HT-29 (cell line): ENCODE measurements at regions not wholly inside any gene's neighbourhood (a gene's known extent, or its start where the extent isn't known, plus 50 kb on each side); places are given as distances from the start of the nearest gene placed in this dataset.
A peak's percentile ranks its signal among the peaks of the same experiment; 100 is the strongest.
"Not testable (repeated sequence)": the region's sequence is repeated elsewhere in the genome, so short reads cannot be mapped to it uniquely, and the experiment has no call there.

Experiments used
- DNase-seq: peaks from one replicate; pipeline ENCODE4 v3.0.0-alpha.2; 2015; ENCODE audit warnings: low spot score

- peak; percentile 44 for DNase-seq
These were observed 424.0 kb upstream of the RGMB start for GRCh38 chr5:98349251-98349989.

DNA sequence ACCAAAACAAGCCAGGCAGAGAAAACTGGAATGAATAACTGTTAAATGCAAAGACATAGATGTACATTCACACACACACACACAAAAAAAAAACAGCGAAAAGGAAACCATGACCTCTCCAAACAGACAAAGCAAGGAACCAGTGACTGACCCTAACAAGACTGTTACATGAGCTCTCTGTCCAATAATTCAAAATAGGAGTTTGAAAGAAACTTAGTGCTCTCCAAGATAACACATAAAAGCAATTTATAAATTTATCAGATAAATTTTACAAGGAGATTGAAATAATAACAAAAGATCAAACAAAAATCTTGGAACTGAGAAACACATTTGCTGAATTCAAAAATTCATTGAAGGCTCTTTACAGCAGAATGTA is 423.5 kb upstream of the RGMB start:
- no peak for DNase-seq

DNA sequence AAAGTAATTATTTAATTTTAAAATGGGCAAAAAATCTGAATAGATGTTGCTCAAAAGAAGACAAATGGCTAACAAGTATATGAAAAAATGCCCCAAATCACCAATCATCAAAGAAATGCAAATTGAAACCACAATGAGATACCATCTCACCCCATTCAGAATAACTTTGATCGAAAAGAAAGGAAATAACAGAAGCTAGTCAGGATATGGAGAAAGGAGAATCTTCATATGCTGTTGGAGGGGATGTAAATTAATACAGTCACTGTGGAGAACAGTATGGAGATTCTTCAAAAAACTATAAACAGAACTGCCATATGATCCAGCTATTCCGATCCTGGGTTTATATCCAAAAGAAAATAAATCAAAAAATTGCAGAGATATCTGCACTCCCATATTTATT is 418.5 kb upstream of the RGMB start:
- DNase-seq, result no peak

DNA sequence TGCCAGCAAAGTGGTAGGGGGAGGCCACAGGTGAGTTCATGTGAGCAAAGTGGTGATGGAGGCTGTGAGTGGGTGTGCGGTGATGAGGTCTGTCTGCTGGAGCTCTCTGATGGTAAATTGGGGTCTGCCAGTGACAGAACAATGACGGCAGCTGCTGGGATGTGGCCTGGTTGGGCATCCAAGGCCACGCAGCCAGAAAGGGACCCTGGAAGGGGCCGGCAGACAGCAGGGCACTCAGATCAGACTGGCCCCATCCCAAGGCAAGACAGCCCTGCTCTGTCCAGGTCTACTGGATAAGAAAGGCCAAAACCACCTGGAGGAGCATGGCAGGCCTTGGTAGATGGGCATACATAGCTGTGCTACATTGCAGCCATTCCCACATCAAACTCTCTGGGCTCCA is 412.9 kb upstream of the RGMB start:
- DNase-seq, result no peak

DNA sequence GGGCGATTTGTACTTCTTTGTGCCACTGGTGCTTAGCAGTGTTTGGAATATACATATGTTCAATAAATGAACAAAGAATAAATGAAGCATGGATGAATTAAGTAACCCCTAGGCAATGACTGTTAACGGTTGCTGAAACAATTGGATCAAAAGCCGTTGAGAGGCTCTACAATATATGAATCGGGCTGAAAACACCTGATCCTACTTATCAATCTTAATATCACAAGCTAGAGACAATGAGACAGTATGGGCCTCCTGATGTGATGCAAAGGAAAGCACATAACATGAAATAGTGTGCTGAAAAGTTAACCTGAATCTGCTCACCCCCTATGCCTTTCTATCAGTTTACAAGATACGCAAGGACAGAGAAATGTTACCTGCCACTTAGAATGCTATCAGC is 410.3 kb upstream of the RGMB start:
- no peak for DNase-seq

DNA sequence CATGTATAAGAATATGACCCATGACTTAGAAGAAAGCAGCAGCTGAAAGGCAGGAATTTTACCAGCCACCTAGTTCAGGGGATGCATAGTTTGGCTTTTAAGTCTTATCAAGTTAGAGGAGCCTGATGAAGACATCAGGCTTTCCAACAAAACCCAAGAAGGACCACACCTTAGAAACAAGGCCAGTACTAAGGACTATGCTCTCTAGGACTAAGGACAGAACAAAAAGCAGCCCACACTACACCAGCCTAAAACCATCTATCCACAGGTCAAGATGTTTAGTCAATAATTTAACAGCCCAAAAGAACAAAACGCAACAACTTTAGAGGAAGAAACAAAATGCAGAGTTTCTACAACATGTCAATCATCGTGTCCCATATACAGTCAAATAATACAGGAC is 408.9 kb upstream of the RGMB start:
- no peak for DNase-seq

- DNase-seq, result peak; percentile 40
These were observed 408.3 kb upstream of the RGMB start for GRCh38 chr5:98365126-98365525.

DNA sequence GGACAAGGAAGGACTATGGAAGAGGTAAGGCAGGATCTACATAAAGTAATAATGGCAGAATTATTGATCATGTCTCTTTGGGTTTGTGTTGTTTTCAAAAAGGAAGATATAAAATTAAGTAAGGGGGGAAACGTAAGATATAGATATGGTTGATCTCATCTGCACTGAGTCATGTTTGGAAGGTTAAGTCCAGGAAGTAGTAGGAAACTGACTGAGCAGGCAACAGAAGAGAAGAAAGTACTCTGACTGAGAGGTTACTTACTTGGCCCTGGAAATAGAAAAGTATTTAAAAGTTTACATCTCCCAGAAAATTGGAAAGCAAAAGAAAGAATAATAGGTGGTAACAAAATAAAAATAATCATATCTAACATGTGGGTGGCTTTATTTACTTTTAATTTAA is 405.3 kb upstream of the RGMB start:
- no peak for DNase-seq

- DNase-seq, result no peak
These were observed 401.1 kb upstream of the RGMB start for GRCh38 chr5:98372351-98372750.

DNA sequence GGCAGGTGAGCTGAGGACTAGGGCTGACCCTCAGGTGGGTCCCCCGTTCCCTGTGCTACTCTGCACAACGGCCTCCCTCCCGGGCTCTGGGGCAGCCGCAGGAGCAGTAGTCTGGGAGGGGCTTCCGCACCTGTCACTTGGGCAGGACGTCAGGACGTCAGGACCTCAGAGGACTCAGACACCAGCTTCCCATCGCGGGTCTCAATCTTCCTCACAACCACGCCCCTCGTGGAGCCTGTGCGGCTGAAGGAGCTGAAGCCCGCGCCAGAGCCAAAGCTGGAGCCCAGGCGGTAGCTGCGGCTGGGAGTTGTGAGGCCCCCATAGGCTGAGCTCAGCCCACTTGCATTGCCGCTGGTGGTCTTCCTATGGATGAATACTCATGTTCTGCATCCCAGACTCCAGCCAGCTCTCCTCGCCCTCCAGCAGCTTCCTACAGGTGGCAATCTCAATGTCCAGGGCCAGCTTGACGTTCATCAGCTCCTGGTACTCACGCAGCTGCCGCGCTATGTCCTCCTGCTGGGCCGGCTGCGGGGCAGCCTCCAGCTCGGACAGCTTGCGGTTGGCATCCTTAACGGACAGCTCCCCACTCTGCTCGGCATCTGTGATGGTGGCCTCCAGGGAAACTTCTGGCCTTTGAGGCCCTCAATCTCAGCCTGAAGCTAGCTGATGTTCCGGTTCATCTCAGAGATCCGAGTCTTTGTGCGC is 381.4 kb upstream of the RGMB start:
- DNase-seq, result no peak

DNA sequence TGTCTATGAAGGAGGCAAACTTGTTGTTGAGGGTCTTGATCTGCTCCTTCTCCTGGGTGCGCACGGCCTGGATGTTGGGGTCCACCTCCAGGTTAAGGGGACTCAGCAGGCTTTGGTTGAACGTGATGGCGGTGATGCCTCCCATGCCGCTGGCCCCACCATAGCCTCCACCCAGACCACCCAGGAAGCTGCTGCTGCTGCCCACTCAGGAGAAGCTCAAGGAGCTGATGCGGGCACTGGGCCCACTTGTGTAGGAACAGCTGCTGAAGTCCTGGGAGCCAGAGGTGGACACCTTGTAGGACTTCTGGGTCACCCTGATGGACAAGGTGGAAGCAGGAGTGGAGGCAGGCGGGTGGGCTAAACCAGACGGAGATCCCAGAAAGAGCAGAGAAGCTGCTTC is 380.3 kb upstream of the RGMB start:
- DNase-seq, result not testable (repeated sequence)

GRCh38 chr5:98397081-98397480 is 376.4 kb upstream of the RGMB start:
- no peak for DNase-seq

DNA sequence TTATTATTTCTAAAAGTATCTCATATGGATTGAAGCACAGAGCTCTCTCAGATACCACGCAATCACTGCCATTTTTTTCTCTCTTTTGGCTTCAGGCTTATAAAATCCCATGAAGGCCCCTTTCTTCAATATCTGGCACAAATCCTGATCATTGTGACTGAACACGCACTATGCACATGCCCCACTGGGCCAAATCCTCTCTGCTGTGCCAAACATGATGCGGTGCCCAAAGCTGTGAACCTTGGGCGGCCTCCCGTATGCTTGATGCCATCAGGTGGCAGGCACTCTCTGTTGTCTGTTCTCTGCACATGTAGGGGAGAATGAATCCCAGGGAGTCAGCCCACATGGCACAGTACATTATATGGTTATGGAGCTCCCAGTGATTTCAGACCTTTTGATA is 375.0 kb upstream of the RGMB start:
- DNase-seq, result no peak

- no peak for DNase-seq
These were observed 371.8 kb upstream of the RGMB start for GRCh38 chr5:98401656-98402055.

- no peak for DNase-seq
These were observed 371.3 kb upstream of the RGMB start for GRCh38 chr5:98402130-98402529.

DNA sequence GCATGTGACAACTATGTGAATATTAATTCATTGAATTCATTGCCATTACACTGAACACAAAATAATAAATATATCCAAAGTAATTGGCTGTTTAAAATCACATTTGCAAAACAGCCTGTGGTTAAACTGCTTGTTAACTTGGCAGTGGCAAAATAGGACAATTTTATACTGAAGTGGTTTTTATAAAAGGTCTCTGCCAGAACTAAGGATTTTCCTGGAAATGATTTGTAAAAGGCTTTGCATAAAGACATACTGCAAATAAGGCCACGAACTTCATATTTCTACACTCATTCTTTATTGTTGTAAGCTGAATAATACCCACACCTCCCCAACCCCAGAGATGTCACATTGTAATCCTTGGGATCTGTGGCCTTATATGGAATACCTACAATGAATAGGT is 370.3 kb upstream of the RGMB start:
- no peak for DNase-seq

DNA sequence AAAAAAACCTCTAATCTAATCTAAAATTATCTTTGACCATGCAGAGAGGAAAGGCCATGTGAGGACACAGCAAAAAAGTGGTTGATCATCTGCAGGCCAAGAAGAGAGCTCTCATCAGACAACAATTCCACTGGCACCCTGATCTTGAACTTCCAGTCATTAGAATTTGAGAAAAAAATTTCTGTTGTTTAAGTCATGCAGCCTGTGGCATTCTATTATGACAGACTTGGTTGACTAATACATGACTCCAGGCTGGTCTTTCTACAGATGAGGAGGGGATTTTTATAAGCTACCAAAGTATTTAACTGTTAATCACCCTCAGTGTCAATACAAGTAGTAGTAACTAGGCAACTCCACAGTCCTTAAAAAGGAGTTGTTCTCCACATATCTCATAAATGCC is 358.5 kb upstream of the RGMB start:
- no peak for DNase-seq

GRCh38 chr5:98415663-98416062 is 357.8 kb upstream of the RGMB start:
- DNase-seq, result no peak

DNA sequence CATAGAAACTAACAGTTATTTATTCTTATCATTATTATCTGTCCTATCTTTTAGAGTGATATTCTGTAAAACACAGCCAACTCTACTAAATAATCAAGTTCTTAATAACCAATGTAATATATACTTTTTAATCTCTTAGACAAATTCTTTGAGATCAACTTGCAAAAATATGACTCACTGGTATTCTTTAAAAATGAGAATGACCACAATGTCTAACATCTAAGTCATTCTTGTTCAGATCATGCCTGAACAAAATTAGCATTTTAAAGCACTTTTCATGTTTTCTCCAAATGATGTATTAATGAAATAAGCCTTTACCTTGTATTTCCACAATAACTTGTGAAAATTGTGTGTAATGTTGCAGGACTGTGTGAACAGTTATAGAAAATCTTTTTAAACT is 356.9 kb upstream of the RGMB start:
- DNase-seq, result no peak

GRCh38 chr5:98419825-98420224 is 353.6 kb upstream of the RGMB start:
- no peak for DNase-seq

DNA sequence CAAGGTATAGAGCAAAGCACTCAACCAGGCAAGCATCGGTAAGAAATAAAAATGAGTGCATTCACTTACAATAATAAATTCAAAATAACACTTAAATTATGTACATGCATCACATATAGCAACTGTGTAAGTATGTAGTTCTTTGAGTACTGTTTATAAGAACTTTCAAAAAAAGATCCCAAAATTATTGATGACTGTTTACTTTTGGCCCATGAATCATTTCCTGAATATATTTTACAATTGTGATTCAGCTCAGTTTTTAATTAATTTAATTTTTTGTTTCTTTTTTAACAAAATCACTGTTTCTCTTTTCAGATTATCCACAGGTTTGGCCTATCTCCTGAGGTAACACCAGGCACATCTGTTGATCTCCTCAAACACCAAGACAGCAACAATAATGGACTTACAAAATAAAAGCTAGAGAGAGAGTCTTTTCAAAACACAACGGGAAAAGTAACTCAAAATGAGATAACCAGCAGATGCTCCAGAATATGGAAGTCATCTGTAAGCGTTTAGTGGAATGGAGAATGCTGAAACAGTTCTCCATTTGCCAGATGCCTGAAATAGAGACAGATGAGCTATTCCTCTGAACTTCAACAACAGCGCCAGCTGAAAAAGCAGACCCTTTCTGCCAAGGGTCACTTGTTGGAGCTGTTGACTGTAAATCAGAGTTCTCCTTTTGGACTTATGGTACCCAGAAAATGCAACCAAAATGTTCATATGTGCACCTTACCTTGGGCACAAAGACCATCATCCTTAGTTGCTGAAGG is 348.6 kb upstream of the RGMB start:
- DNase-seq, result no peak

- DNase-seq, result no peak
These were observed 347.8 kb upstream of the RGMB start for GRCh38 chr5:98425640-98426039.

DNA sequence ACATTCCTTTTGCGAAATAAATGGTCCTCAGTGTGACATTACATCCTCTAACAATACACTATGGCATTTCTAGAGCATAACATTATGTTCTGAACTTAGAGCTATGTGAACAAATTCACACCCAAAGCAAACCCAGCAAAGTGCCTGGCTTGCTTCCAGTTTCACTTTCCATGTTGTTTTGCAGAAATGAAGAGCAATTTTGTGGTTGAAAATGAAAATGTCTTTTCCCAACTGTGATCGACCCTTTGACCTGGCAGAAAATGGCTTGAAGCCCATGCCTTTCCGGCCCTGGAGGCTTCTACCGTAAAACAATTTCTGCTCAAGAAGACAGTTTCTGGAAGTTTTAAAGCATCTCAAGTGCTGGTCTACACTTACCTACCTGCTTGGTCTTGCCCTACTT is 344.7 kb upstream of the RGMB start:
- DNase-seq, result no peak
